ENCODE measurements at regions not wholly inside any gene's neighbourhood (a gene's known extent, or its start where the extent isn't known, plus 50 kb on each side); places are given as distances from the start of the nearest gene placed in this dataset.

DNA sequence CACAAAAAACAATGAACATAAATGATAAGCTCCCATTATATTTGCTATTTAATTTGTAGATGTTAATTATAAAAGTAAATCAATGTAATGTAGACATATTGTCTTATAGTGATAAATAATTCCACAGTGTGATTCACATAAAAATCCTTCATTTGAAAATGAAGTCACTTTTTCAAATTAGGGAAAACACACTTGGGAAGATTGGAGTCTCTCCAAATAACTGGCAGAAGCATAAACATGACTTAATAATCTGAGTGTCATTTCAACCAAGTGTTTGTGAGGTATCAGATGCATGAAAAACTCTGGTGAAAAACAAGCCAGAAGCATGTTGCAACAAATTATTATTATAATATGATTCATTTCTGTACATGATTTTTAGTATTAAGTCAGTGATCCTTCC is 102.2 kb downstream of the CETN3 start:
- TF ChIP-seq, protein P1, sequence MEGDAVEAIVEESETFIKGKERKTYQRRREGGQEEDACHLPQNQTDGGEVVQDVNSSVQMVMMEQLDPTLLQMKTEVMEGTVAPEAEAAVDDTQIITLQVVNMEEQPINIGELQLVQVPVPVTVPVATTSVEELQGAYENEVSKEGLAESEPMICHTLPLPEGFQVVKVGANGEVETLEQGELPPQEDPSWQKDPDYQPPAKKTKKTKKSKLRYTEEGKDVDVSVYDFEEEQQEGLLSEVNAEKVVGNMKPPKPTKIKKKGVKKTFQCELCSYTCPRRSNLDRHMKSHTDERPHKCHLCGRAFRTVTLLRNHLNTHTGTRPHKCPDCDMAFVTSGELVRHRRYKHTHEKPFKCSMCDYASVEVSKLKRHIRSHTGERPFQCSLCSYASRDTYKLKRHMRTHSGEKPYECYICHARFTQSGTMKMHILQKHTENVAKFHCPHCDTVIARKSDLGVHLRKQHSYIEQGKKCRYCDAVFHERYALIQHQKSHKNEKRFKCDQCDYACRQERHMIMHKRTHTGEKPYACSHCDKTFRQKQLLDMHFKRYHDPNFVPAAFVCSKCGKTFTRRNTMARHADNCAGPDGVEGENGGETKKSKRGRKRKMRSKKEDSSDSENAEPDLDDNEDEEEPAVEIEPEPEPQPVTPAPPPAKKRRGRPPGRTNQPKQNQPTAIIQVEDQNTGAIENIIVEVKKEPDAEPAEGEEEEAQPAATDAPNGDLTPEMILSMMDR (IDR thresholded peaks at IDR 0.05), result no peak
- no peak for TF ChIP-seq POLR2A (IDR thresholded peaks at IDR 0.05)
